Gastroesophageal sphincter (tissue), 3 donors: ENCODE measurements at regions not wholly inside any gene's neighbourhood (a gene's known extent, or its start where the extent isn't known, plus 50 kb on each side); places are given as distances from the start of the nearest gene placed in this dataset.

Source experiments
- EP300 ChIP-seq: sonication (generic); formaldehyde crosslinking; IDR thresholded peaks from one replicate; pipeline ENCODE4 v1.6.1; 2017; ENCODE audit warnings: antibody characterized with exemption, mild to moderate bottlenecking
- POLR2A ChIP-seq, 2 donors: fragments of 450-650 bp; IDR thresholded peaks; one replicate each; pipeline ENCODE4 v1.6.1; 2017; ENCODE audit warnings: antibody characterized with exemption in 2 of 2, mild to moderate bottlenecking in 2 of 2, moderate library complexity in 1 of 2
- POLR2AphosphoS5 ChIP-seq: sonication (generic); formaldehyde crosslinking; IDR thresholded peaks from one replicate; pipeline ENCODE4 v1.6.1; 2017; ENCODE audit warnings: antibody characterized with exemption
- TF ChIP-seq, protein P1 (sequence below), 4 experiments: fragments of 200-600 bp in 2 of 4; fragments of 450-650 bp in 2 of 4; sonication (generic) in 1 of 4; IDR thresholded peaks; one replicate each; pipeline ENCODE4 v1.5.1; 2017 to 2019; ENCODE audit warnings: antibody characterized with exemption in 4 of 4, mild to moderate bottlenecking in 2 of 4, moderate library complexity in 2 of 4

- TF ChIP-seq, protein P1, sequence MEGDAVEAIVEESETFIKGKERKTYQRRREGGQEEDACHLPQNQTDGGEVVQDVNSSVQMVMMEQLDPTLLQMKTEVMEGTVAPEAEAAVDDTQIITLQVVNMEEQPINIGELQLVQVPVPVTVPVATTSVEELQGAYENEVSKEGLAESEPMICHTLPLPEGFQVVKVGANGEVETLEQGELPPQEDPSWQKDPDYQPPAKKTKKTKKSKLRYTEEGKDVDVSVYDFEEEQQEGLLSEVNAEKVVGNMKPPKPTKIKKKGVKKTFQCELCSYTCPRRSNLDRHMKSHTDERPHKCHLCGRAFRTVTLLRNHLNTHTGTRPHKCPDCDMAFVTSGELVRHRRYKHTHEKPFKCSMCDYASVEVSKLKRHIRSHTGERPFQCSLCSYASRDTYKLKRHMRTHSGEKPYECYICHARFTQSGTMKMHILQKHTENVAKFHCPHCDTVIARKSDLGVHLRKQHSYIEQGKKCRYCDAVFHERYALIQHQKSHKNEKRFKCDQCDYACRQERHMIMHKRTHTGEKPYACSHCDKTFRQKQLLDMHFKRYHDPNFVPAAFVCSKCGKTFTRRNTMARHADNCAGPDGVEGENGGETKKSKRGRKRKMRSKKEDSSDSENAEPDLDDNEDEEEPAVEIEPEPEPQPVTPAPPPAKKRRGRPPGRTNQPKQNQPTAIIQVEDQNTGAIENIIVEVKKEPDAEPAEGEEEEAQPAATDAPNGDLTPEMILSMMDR (IDR thresholded peaks at IDR 0.05): no peak
- no peak for TF ChIP-seq POLR2A (IDR thresholded peaks at IDR 0.05)
- no peak for TF ChIP-seq EP300
- no peak for TF ChIP-seq POLR2AphosphoS5
Observed at GRCh38 chr6:131510591-131510990, 62.4 kb upstream of the ARG1 start.
